ENCODE measurements at regions not wholly inside any gene's neighbourhood (a gene's known extent, or its start where the extent isn't known, plus 50 kb on each side); places are given as distances from the start of the nearest gene placed in this dataset.

GRCh38 chr14:87388946-87389345 lies 604.0 kb downstream of the GALC start:
- TF ChIP-seq, protein P1, sequence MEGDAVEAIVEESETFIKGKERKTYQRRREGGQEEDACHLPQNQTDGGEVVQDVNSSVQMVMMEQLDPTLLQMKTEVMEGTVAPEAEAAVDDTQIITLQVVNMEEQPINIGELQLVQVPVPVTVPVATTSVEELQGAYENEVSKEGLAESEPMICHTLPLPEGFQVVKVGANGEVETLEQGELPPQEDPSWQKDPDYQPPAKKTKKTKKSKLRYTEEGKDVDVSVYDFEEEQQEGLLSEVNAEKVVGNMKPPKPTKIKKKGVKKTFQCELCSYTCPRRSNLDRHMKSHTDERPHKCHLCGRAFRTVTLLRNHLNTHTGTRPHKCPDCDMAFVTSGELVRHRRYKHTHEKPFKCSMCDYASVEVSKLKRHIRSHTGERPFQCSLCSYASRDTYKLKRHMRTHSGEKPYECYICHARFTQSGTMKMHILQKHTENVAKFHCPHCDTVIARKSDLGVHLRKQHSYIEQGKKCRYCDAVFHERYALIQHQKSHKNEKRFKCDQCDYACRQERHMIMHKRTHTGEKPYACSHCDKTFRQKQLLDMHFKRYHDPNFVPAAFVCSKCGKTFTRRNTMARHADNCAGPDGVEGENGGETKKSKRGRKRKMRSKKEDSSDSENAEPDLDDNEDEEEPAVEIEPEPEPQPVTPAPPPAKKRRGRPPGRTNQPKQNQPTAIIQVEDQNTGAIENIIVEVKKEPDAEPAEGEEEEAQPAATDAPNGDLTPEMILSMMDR (IDR thresholded peaks at IDR 0.05): no peak
- no peak for TF ChIP-seq EP300 (IDR thresholded peaks at IDR 0.05)
- no peak for TF ChIP-seq POLR2A (IDR thresholded peaks at IDR 0.05)
